PC-9 (cell line): ENCODE measurements at regions not wholly inside any gene's neighbourhood (a gene's known extent, or its start where the extent isn't known, plus 50 kb on each side); places are given as distances from the start of the nearest gene placed in this dataset.

ENCODE experiments used
- EZH2 ChIP-seq: fragments of 200-600 bp; sonication (generic); IDR thresholded peaks from 2 replicates; pipeline ENCODE4 v1.8.0; 2017; ENCODE audit warnings: antibody characterized with exemption, low read depth
- TF ChIP-seq, protein P1 (sequence below): fragments of 200-600 bp; sonication (generic); conservative IDR thresholded peaks from 2 replicates; pipeline ENCODE4 v1.6.1; 2017; ENCODE audit warnings: mixed run types, antibody characterized with exemption, mild to moderate bottlenecking, moderate library complexity

DNA sequence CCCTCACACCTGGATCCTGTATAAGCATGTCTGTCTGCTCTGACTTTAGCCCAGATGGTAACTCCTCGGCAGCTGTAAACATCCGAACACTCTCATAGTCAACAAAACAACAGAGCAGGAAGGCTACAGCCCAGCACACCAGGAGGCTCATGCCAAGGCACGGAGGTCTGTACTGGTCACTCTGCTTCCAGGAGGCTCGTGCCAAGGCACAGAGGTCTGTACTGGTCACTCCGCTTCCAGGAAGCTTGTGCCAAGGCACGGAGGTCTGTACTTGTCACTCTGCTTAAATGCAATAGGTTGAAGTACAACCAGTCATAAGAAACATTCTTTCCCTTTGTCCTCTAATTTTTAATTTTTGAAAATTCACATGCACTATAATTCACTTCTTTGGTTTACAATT lies 190.1 kb upstream of the CDH4 start:
- TF ChIP-seq, protein P1, sequence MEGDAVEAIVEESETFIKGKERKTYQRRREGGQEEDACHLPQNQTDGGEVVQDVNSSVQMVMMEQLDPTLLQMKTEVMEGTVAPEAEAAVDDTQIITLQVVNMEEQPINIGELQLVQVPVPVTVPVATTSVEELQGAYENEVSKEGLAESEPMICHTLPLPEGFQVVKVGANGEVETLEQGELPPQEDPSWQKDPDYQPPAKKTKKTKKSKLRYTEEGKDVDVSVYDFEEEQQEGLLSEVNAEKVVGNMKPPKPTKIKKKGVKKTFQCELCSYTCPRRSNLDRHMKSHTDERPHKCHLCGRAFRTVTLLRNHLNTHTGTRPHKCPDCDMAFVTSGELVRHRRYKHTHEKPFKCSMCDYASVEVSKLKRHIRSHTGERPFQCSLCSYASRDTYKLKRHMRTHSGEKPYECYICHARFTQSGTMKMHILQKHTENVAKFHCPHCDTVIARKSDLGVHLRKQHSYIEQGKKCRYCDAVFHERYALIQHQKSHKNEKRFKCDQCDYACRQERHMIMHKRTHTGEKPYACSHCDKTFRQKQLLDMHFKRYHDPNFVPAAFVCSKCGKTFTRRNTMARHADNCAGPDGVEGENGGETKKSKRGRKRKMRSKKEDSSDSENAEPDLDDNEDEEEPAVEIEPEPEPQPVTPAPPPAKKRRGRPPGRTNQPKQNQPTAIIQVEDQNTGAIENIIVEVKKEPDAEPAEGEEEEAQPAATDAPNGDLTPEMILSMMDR: no peak
- no peak for TF ChIP-seq EZH2
